ENCODE measurements at regions not wholly inside any gene's neighbourhood (a gene's known extent, or its start where the extent isn't known, plus 50 kb on each side); places are given as distances from the start of the nearest gene placed in this dataset.

DNA sequence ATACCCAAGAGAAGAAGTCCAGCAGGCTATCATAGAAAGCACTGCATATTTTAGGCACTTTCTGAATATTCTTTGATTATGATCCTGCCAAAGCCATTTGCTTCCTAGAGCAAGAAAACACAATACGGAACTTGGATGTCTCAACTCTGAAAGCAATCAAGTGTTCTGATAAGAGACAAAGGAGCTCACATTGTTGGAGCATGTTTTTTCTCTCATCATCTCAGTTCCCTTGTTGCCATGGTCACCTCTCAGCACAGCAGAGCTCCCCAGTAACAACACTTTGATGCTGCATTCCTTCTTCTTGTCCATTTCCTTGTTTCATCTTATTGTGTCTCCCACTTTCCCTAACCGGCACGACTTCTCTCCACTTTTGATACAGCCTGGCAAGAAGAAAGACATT is 168.7 kb upstream of the FUT9 start:
- no peak for TF ChIP-seq FOXP1 (CRISPR knock-in tag; IDR thresholded peaks at IDR 0.05; ENCODE audit: borderline replicate concordance)
- no peak for TF ChIP-seq ATF1 (CRISPR knock-in tag; IDR thresholded peaks at IDR 0.05)
- TF ChIP-seq, protein P1, sequence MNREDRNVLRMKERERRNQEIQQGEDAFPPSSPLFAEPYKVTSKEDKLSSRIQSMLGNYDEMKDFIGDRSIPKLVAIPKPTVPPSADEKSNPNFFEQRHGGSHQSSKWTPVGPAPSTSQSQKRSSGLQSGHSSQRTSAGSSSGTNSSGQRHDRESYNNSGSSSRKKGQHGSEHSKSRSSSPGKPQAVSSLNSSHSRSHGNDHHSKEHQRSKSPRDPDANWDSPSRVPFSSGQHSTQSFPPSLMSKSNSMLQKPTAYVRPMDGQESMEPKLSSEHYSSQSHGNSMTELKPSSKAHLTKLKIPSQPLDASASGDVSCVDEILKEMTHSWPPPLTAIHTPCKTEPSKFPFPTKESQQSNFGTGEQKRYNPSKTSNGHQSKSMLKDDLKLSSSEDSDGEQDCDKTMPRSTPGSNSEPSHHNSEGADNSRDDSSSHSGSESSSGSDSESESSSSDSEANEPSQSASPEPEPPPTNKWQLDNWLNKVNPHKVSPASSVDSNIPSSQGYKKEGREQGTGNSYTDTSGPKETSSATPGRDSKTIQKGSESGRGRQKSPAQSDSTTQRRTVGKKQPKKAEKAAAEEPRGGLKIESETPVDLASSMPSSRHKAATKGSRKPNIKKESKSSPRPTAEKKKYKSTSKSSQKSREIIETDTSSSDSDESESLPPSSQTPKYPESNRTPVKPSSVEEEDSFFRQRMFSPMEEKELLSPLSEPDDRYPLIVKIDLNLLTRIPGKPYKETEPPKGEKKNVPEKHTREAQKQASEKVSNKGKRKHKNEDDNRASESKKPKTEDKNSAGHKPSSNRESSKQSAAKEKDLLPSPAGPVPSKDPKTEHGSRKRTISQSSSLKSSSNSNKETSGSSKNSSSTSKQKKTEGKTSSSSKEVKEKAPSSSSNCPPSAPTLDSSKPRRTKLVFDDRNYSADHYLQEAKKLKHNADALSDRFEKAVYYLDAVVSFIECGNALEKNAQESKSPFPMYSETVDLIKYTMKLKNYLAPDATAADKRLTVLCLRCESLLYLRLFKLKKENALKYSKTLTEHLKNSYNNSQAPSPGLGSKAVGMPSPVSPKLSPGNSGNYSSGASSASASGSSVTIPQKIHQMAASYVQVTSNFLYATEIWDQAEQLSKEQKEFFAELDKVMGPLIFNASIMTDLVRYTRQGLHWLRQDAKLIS (CRISPR knock-in tag; IDR thresholded peaks at IDR 0.05; ENCODE audit: borderline replicate concordance) = no peak
- TF ChIP-seq ZBTB21 (CRISPR knock-in tag; IDR thresholded peaks at IDR 0.05; ENCODE audit: borderline replicate concordance) = no peak
- TF ChIP-seq, protein P2, sequence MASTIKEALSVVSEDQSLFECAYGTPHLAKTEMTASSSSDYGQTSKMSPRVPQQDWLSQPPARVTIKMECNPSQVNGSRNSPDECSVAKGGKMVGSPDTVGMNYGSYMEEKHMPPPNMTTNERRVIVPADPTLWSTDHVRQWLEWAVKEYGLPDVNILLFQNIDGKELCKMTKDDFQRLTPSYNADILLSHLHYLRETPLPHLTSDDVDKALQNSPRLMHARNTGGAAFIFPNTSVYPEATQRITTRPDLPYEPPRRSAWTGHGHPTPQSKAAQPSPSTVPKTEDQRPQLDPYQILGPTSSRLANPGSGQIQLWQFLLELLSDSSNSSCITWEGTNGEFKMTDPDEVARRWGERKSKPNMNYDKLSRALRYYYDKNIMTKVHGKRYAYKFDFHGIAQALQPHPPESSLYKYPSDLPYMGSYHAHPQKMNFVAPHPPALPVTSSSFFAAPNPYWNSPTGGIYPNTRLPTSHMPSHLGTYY (CRISPR knock-in tag; IDR thresholded peaks at IDR 0.05) = no peak
- no peak for TF ChIP-seq IRF2 (CRISPR knock-in tag; IDR thresholded peaks at IDR 0.05; ENCODE audit: borderline replicate concordance, low read depth)
- TF ChIP-seq, protein P3, sequence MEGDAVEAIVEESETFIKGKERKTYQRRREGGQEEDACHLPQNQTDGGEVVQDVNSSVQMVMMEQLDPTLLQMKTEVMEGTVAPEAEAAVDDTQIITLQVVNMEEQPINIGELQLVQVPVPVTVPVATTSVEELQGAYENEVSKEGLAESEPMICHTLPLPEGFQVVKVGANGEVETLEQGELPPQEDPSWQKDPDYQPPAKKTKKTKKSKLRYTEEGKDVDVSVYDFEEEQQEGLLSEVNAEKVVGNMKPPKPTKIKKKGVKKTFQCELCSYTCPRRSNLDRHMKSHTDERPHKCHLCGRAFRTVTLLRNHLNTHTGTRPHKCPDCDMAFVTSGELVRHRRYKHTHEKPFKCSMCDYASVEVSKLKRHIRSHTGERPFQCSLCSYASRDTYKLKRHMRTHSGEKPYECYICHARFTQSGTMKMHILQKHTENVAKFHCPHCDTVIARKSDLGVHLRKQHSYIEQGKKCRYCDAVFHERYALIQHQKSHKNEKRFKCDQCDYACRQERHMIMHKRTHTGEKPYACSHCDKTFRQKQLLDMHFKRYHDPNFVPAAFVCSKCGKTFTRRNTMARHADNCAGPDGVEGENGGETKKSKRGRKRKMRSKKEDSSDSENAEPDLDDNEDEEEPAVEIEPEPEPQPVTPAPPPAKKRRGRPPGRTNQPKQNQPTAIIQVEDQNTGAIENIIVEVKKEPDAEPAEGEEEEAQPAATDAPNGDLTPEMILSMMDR (IDR thresholded peaks at IDR 0.05) = no peak
- TF ChIP-seq, protein P4, sequence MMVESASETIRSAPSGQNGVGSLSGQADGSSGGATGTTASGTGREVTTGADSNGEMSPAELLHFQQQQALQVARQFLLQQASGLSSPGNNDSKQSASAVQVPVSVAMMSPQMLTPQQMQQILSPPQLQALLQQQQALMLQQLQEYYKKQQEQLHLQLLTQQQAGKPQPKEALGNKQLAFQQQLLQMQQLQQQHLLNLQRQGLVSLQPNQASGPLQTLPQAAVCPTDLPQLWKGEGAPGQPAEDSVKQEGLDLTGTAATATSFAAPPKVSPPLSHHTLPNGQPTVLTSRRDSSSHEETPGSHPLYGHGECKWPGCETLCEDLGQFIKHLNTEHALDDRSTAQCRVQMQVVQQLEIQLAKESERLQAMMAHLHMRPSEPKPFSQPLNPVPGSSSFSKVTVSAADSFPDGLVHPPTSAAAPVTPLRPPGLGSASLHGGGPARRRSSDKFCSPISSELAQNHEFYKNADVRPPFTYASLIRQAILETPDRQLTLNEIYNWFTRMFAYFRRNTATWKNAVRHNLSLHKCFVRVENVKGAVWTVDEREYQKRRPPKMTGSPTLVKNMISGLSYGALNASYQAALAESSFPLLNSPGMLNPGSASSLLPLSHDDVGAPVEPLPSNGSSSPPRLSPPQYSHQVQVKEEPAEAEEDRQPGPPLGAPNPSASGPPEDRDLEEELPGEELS (CRISPR knock-in tag; IDR thresholded peaks at IDR 0.05) = no peak
- TF ChIP-seq, protein P5, sequence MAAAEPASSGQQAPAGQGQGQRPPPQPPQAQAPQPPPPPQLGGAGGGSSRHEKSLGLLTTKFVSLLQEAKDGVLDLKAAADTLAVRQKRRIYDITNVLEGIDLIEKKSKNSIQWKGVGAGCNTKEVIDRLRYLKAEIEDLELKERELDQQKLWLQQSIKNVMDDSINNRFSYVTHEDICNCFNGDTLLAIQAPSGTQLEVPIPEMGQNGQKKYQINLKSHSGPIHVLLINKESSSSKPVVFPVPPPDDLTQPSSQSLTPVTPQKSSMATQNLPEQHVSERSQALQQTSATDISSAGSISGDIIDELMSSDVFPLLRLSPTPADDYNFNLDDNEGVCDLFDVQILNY (CRISPR knock-in tag; IDR thresholded peaks at IDR 0.05) = no peak
- TF ChIP-seq, protein P6, sequence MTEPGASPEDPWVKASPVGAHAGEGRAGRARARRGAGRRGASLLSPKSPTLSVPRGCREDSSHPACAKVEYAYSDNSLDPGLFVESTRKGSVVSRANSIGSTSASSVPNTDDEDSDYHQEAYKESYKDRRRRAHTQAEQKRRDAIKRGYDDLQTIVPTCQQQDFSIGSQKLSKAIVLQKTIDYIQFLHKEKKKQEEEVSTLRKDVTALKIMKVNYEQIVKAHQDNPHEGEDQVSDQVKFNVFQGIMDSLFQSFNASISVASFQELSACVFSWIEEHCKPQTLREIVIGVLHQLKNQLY (CRISPR knock-in tag; IDR thresholded peaks at IDR 0.05) = no peak
- TF ChIP-seq ESRRA (CRISPR knock-in tag; IDR thresholded peaks at IDR 0.05; ENCODE audit: borderline replicate concordance) = no peak
- no peak for TF ChIP-seq NFE2L1 (CRISPR knock-in tag; IDR thresholded peaks at IDR 0.05)
